DOHH2 (cell line): ENCODE measurements at regions not wholly inside any gene's neighbourhood (a gene's known extent, or its start where the extent isn't known, plus 50 kb on each side); places are given as distances from the start of the nearest gene placed in this dataset.

Experiments used
- CTCF ChIP-seq: fragments of 200-600 bp; sonication (generic); IDR thresholded peaks from one replicate; pipeline ENCODE4 v1.5.1; 2014; ENCODE audit warnings: antibody characterized with exemption, mild to moderate bottlenecking, low read depth, low read length; ENCODE audit not compliant: poor library complexity, severe bottlenecking
- EZH2phosphoT487 ChIP-seq: fragments of 200-600 bp; sonication (generic); IDR thresholded peaks from 2 replicates; pipeline ENCODE4 v1.6.1; 2017; ENCODE audit warnings: borderline replicate concordance, mild to moderate bottlenecking, antibody characterized with exemption, low read length, moderate library complexity, mixed read lengths

GRCh38 chr2:116952254-116952653 is 862.2 kb upstream of the DDX18 start:
- TF ChIP-seq CTCF (peak; percentile 28), EZH2phosphoT487 (no peak)
